K562 (cell line): ENCODE measurements at regions not wholly inside any gene's neighbourhood (a gene's known extent, or its start where the extent isn't known, plus 50 kb on each side); places are given as distances from the start of the nearest gene placed in this dataset.

Experiments used
- ATAC-seq: fragments of 200-7000 bp; cut with Tn5 transposase; 3 replicates; pipeline ENCODE4 v1.9.1; 2020; ENCODE audit warnings: moderate library complexity
- BruUV-seq: library from RNA; stranded (reverse); fragments of 400-500 nt; replicated peaks from 2 replicates; lab custom pipeline; 2021; lab: Mats Ljungman, UMichigan
- CTCF ChIA-PET: fragments of 300-600 bp; formaldehyde crosslinking; extraction: SDS; loops from one replicate; lab custom pipeline; 2021; ENCODE audit warnings: low intra/inter-chr PET ratio; lab: Yijun Ruan, JAX
- POLR2A ChIA-PET: fragments of 300-600, 350-650 bp; sonication (Branson Sonifier 250); formaldehyde crosslinking; extraction: SDS; loops from one replicate; lab custom pipeline; 2021; ENCODE audit warnings: antibody characterized with exemption, inconsistent platforms; lab: Yijun Ruan, JAX
- DNase-seq, 4 experiments: peaks; one replicate each; pipeline versions ENCODE4 v3.0.0 to v3.0.0-alpha.2; 2011 to 2018; ENCODE audit warnings: low spot score in 3 of 4, mixed read lengths in 3 of 4; ENCODE audit errors: extremely low read depth in 1 of 4
- FAIRE-seq: peaks from 2 replicates; lab custom pipeline; 2011; peaks lifted over from hg19 to GRCh38; lab: Jason Lieb, UNC
- H2AFZ ChIP-seq: 2 replicates; pipeline ENCODE4 v1.6.0; 2011; ENCODE audit warnings: low read depth, low read length, control low read depth, inconsistent platforms
- H3K27ac ChIP-seq: fragments of 200-600 bp; 3 replicates; pipeline ENCODE4 v1.8.0; 2011; ENCODE audit warnings: low read depth, mild to moderate bottlenecking, control low read depth, inconsistent platforms, low read length, moderate library complexity, mixed read lengths; ENCODE audit errors: extremely low read depth
- H3K27me3 ChIP-seq, 2 experiments: fragments of 300-600 bp in 1 of 2; 2 replicates in 1 of 2; 3 replicates in 1 of 2; pipeline versions ENCODE4 v1.6.0 to v1.8.0; 2011; ENCODE audit warnings: inconsistent platforms in 2 of 2, low read length in 2 of 2, mild to moderate bottlenecking in 1 of 2, mixed read lengths in 1 of 2, moderate library complexity in 1 of 2; ENCODE audit not compliant: control insufficient read depth in 2 of 2, insufficient read depth in 2 of 2
- H3K36me3 ChIP-seq: fragments of 300-600 bp; 3 replicates; pipeline ENCODE4 v1.8.0; 2011; ENCODE audit warnings: mild to moderate bottlenecking, low read length, inconsistent platforms; ENCODE audit not compliant: control insufficient read depth, insufficient read depth
- H3K4me1 ChIP-seq, 2 experiments: fragments of 200-600 bp in 1 of 2; replicated peaks in 1 of 2; 2 replicates in 1 of 2; 3 replicates in 1 of 2; pipeline versions ENCODE4 v1.5.1 to v1.8.0; 2011; ENCODE audit warnings: inconsistent platforms in 2 of 2, low read length in 2 of 2, mild to moderate bottlenecking in 1 of 2, mixed read lengths in 1 of 2, moderate library complexity in 1 of 2; ENCODE audit not compliant: control insufficient read depth in 2 of 2, insufficient read depth in 2 of 2
- H3K4me2 ChIP-seq: 2 replicates; pipeline ENCODE4 v1.6.1; 2011; ENCODE audit warnings: low read length, control low read depth, inconsistent platforms, mixed read lengths; ENCODE audit not compliant: insufficient read depth
- H3K4me3 ChIP-seq: fragments of 200-600 bp; sonication (generic), shearing (Covaris generic); 2 replicates; pipeline ENCODE4 v1.5.1; 2016; ENCODE audit warnings: control low read depth, inconsistent platforms
- H3K79me2 ChIP-seq: fragments of 200-600 bp; 3 replicates; pipeline ENCODE4 v1.8.0; 2011; ENCODE audit warnings: low read length, inconsistent platforms; ENCODE audit not compliant: control insufficient read depth, insufficient read depth
- H3K9ac ChIP-seq, 2 experiments: 2 replicates each; pipeline versions ENCODE4 v1.6.0 to v1.6.1; 2011; ENCODE audit warnings: low read depth in 2 of 2, low read length in 2 of 2, control low read depth in 1 of 2, inconsistent platforms in 1 of 2, mild to moderate bottlenecking in 1 of 2, mixed read lengths in 1 of 2; ENCODE audit not compliant: insufficient read depth in 1 of 2
- H3K9me1 ChIP-seq: one replicate; pipeline ENCODE4 v1.6.0; 2011; ENCODE audit warnings: inconsistent platforms, mild to moderate bottlenecking, low read length, moderate library complexity; ENCODE audit not compliant: control insufficient read depth, insufficient read depth
- H3K9me3 ChIP-seq: replicated peaks from 2 replicates; pipeline ENCODE4 v1.5.1; 2011; ENCODE audit warnings: low read depth, low read length, inconsistent platforms; ENCODE audit not compliant: control insufficient read depth, insufficient read depth
- H4K20me1 ChIP-seq: replicated peaks from 2 replicates; pipeline ENCODE4 v1.6.1; 2011; ENCODE audit warnings: low read length, inconsistent platforms, mixed read lengths; ENCODE audit not compliant: control insufficient read depth, insufficient read depth
- CC2D1A ChIP-seq: fragments of 450-650 bp; IDR thresholded peaks from 2 replicates; pipeline ENCODE4 v1.6.1; 2017; ENCODE audit warnings: mild to moderate bottlenecking
- LARP7 ChIP-seq: fragments of 450-650 bp; IDR thresholded peaks from 2 replicates; pipeline ENCODE4 v1.6.1; 2016
- NFRKB ChIP-seq: fragments of 450-650 bp; IDR thresholded peaks from 2 replicates; pipeline ENCODE4 v1.6.1; 2016; ENCODE audit warnings: low read depth
- NONO ChIP-seq, 2 experiments: fragments of 200-400 bp in 1 of 2; fragments of 450-650 bp in 1 of 2; formaldehyde crosslinking in 1 of 2; IDR thresholded peaks; 2 replicates each; pipeline ENCODE4 v1.6.1; 2017; ENCODE audit warnings: low read depth in 2 of 2, mild to moderate bottlenecking in 2 of 2, moderate library complexity in 2 of 2, low read length in 1 of 2
- RCOR1 ChIP-seq, 2 experiments: IDR thresholded peaks; 2 replicates each; pipeline ENCODE4 v1.6.1; 2012; ENCODE audit warnings: low read depth in 2 of 2, low read length in 2 of 2, borderline replicate concordance in 1 of 2, improper control_type of control experiment in 1 of 2
- SAP30 ChIP-seq: fragments of 200-600 bp; sonication (generic); IDR thresholded peaks from 2 replicates; pipeline ENCODE4 v1.6.1; 2012; ENCODE audit warnings: borderline replicate concordance, low read depth, mild to moderate bottlenecking, moderate library complexity, low read length, control low read depth, inconsistent platforms; ENCODE audit not compliant: insufficient read depth, poor library complexity, severe bottlenecking
- ZNF3 ChIP-seq: fragments of 250-450 bp; sonication (Bioruptor Pico); IDR thresholded peaks from 2 replicates; pipeline ENCODE4 v1.5.0; 2021; ENCODE audit warnings: mild to moderate bottlenecking, moderate library complexity
- ZZZ3 ChIP-seq: fragments of 450-650 bp; IDR thresholded peaks from 2 replicates; pipeline ENCODE4 v1.6.1; 2016; ENCODE audit warnings: antibody characterized with exemption, mild to moderate bottlenecking, moderate library complexity
- WGBS: fragments of 100-300 bp; shearing (Covaris generic); methylation state at CpG from one replicate; pipeline ENCODE4 v1.1.6; 2016; ENCODE audit warnings: low coverage, mixed read lengths; ENCODE audit not compliant: insufficient coverage; ENCODE audit errors: missing lambda C conversion rate; 5-methylcytosine and 5-hydroxymethylcytosine counted together
- in situ Hi-C: fragments of 300-500 bp; cut with MboI; formaldehyde crosslinking; loops from 4 replicates; pipeline ENCODE4 v1.15.0; 2018; ENCODE audit warnings: inconsistent platforms, mixed read lengths
- intact Hi-C: fragments of 100-400 bp; cut with micrococcal nuclease; formaldehyde crosslinking; loops from 2 replicates; pipeline ENCODE4 v1.14.2; 2022
- TF ChIP-seq, protein P1 (sequence below): fragments of 150-350 bp; conservative IDR thresholded peaks from 2 replicates; pipeline ENCODE4 v1.6.1; 2014; ENCODE audit warnings: low read length
- TF ChIP-seq, protein P2 (sequence below), 2 experiments: IDR thresholded peaks; 2 replicates each; pipeline ENCODE4 v1.6.1; 2011; ENCODE audit warnings: borderline replicate concordance in 1 of 2, control low read depth in 1 of 2, low read depth in 1 of 2, low read length in 1 of 2, mild to moderate bottlenecking in 1 of 2, mixed read lengths in 1 of 2, moderate library complexity in 1 of 2; ENCODE audit not compliant: insufficient read depth in 1 of 2, insufficient read length in 1 of 2, poor library complexity in 1 of 2, severe bottlenecking in 1 of 2; ENCODE audit errors: extremely low read depth in 1 of 2
- TF ChIP-seq, protein P3 (sequence below), 3 experiments: fragments of 200-800 bp in 1 of 3; sonication (Bioruptor generic) in 1 of 3; sonication (generic) in 1 of 3; formaldehyde crosslinking in 1 of 3; IDR thresholded peaks; 2 replicates each; pipeline versions ENCODE4 v1.6.1 to v1.8.0; 2016 to 2022; ENCODE audit warnings: mild to moderate bottlenecking in 2 of 3, missing compliant biosample characterization in 2 of 3, missing genetic modification characterization in 2 of 3, missing genetic modification reagents in 1 of 3

DNA sequence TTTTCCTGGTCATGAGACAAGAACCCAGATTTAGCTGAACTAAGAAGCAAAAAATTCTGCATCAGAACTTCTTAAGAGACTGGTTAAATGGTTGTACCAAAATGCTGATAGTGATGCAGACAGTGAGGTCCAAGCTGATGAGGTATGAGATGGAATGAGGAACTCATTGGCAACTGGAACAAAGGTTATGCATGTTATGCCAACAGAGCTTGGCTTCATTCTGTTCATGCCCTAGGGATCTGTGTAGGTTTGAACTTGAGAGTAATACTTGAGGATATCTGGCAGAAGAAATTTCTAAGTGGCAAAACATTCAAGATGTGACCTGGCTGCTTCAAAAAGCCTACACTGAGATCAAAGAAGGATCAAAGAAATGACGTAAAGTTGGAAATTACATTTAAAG is 398.0 kb downstream of the FSCB start:
- no peaks in the 10 kb centered on the region for H4K20me1 ChIP-seq
- TF ChIP-seq, protein P1, sequence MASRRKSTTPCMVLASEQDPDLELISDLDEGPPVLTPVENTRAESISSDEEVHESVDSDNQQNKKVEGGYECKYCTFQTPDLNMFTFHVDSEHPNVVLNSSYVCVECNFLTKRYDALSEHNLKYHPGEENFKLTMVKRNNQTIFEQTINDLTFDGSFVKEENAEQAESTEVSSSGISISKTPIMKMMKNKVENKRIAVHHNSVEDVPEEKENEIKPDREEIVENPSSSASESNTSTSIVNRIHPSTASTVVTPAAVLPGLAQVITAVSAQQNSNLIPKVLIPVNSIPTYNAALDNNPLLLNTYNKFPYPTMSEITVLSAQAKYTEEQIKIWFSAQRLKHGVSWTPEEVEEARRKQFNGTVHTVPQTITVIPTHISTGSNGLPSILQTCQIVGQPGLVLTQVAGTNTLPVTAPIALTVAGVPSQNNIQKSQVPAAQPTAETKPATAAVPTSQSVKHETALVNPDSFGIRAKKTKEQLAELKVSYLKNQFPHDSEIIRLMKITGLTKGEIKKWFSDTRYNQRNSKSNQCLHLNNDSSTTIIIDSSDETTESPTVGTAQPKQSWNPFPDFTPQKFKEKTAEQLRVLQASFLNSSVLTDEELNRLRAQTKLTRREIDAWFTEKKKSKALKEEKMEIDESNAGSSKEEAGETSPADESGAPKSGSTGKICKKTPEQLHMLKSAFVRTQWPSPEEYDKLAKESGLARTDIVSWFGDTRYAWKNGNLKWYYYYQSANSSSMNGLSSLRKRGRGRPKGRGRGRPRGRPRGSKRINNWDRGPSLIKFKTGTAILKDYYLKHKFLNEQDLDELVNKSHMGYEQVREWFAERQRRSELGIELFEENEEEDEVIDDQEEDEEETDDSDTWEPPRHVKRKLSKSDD, result no peak
- TF ChIP-seq, protein P2, sequence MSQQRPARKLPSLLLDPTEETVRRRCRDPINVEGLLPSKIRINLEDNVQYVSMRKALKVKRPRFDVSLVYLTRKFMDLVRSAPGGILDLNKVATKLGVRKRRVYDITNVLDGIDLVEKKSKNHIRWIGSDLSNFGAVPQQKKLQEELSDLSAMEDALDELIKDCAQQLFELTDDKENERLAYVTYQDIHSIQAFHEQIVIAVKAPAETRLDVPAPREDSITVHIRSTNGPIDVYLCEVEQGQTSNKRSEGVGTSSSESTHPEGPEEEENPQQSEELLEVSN (IDR thresholded peaks at IDR 0.05; ENCODE audit: borderline replicate concordance in 1 of 2, extremely low read depth in 1 of 2, insufficient read depth in 1 of 2, insufficient read length in 1 of 2, low read depth in 1 of 2, low read length in 1 of 2, poor library complexity in 1 of 2, severe bottlenecking in 1 of 2), result no peak
- TF ChIP-seq LARP7 (no peak), NFRKB (no peak), CC2D1A (no peak), RCOR1 (IDR thresholded peaks at IDR 0.05; ENCODE audit: borderline replicate concordance in 1 of 2, low read depth in 2 of 2, low read length in 2 of 2) (no peak), ZZZ3 (no peak), SAP30 (no peak), ZNF3 (CRISPR knock-in tag) (no peak), NONO (IDR thresholded peaks at IDR 0.05; ENCODE audit: low read depth in 2 of 2, low read length in 1 of 2) (no peak)
- TF ChIP-seq, protein P3, sequence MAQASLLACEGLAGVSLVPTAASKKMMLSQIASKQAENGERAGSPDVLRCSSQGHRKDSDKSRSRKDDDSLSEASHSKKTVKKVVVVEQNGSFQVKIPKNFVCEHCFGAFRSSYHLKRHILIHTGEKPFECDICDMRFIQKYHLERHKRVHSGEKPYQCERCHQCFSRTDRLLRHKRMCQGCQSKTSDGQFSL (CRISPR knock-in tag; IDR thresholded peaks at IDR 0.05), result no peak
- TF ChIP-seq, protein P3 (tag; IDR thresholded peaks at IDR 0.05), result no peak
- BruUV-seq, result no TSS peak
- intact Hi-C loops, result no loop called here
- no peaks in the 10 kb centered on the region for H3K9me1 ChIP-seq
- no peaks in the 10 kb centered on the region for H3K79me2 ChIP-seq
- FAIRE-seq, result no peak
- POLR2A ChIA-PET, result no interaction called here
- no peak overlapping the region for H3K4me3 ChIP-seq
- 0% methylated on average over 1 of the region's 1 CpG for WGBS
- H3K9ac ChIP-seq, result no peak overlapping the region
- no peaks in the 10 kb centered on the region for H3K4me1 ChIP-seq
- CTCF ChIA-PET, result no interaction called here
- H3K36me3 ChIP-seq, result no peaks in the 10 kb centered on the region
- no peaks in the 10 kb centered on the region for H3K27me3 ChIP-seq
- no peak overlapping the region for H3K27ac ChIP-seq
- no peak for ATAC-seq
- H3K4me2 ChIP-seq, result no peak overlapping the region
- in situ Hi-C loops, result no loop called here
- H2AFZ ChIP-seq, result no peak overlapping the region
- DNase-seq, result no peak
- no peaks in the 10 kb centered on the region for H3K9me3 ChIP-seq
